Neuronal stem cell (in vitro differentiated cells): ENCODE measurements at regions not wholly inside any gene's neighbourhood (a gene's known extent, or its start where the extent isn't known, plus 50 kb on each side); places are given as distances from the start of the nearest gene placed in this dataset.

Source experiments
- DNase-seq: peaks from one replicate; pipeline ENCODE4 v3.0.0-alpha.2; 2013; ENCODE audit warnings: low spot score
- H2AFZ ChIP-seq: one replicate; pipeline ENCODE4 v1.6.1; 2013; ENCODE audit warnings: mild to moderate bottlenecking, low read length, inconsistent platforms
- H2AK5ac ChIP-seq: 2 replicates; pipeline ENCODE4 v1.6.1; 2013; ENCODE audit warnings: low read depth, mild to moderate bottlenecking, inconsistent platforms, low read length, moderate library complexity, mixed read lengths
- H2BK120ac ChIP-seq: 2 replicates; pipeline ENCODE4 v1.6.1; 2013; ENCODE audit warnings: low read depth, mild to moderate bottlenecking, inconsistent platforms, low read length, moderate library complexity, mixed read lengths
- H2BK12ac ChIP-seq: one replicate; pipeline ENCODE4 v1.6.1; 2013; ENCODE audit warnings: low read length, inconsistent platforms
- H2BK15ac ChIP-seq: 2 replicates; pipeline ENCODE4 v1.6.1; 2013; ENCODE audit warnings: mild to moderate bottlenecking, low read length, inconsistent platforms, mixed read lengths
- H2BK5ac ChIP-seq: one replicate; pipeline ENCODE4 v1.6.1; 2013; ENCODE audit warnings: inconsistent platforms, mild to moderate bottlenecking, low read length, moderate library complexity
- H3K14ac ChIP-seq: one replicate; pipeline ENCODE4 v1.6.1; 2013; ENCODE audit warnings: low read length, inconsistent platforms
- H3K18ac ChIP-seq: 2 replicates; pipeline ENCODE4 v1.6.1; 2013; ENCODE audit warnings: low read length, inconsistent platforms
- H3K23ac ChIP-seq: 2 replicates; pipeline ENCODE4 v1.6.1; 2013; ENCODE audit warnings: low read depth, mild to moderate bottlenecking, mixed read lengths, low read length, inconsistent platforms; ENCODE audit not compliant: poor library complexity
- H3K27ac ChIP-seq: replicated peaks from 3 replicates; pipeline ENCODE4 v1.5.1; 2013; ENCODE audit warnings: low read length, inconsistent platforms
- H3K27me3 ChIP-seq, 3 experiments: 2 replicates each; pipeline ENCODE4 v1.6.1; 2013; ENCODE audit warnings: low read length in 3 of 3, mild to moderate bottlenecking in 2 of 3, inconsistent platforms in 1 of 3, low read depth in 1 of 3, mixed read lengths in 1 of 3, moderate library complexity in 1 of 3; ENCODE audit not compliant: control insufficient read depth in 3 of 3, insufficient read depth in 3 of 3
- H3K36me3 ChIP-seq, 2 donors: replicated peaks in 1 of 2; 2 replicates each; pipeline ENCODE4 v1.6.1; 2013; ENCODE audit warnings: low read length in 2 of 2; ENCODE audit not compliant: control insufficient read depth in 2 of 2, insufficient read depth in 2 of 2
- H3K4ac ChIP-seq: 2 replicates; pipeline ENCODE4 v1.6.1; 2013; ENCODE audit warnings: inconsistent platforms, mild to moderate bottlenecking, low read length, moderate library complexity
- H3K4me1 ChIP-seq, 2 donors: 1 replicate in 1 of 2; 2 replicates in 1 of 2; pipeline ENCODE4 v1.6.1; 2013; ENCODE audit warnings: low read length in 2 of 2, low read depth in 1 of 2; ENCODE audit not compliant: control insufficient read depth in 2 of 2, insufficient read depth in 1 of 2
- H3K4me2 ChIP-seq: one replicate; pipeline ENCODE4 v1.6.1; 2013; ENCODE audit warnings: mild to moderate bottlenecking, low read length, inconsistent platforms; ENCODE audit not compliant: insufficient read depth, poor library complexity, severe bottlenecking
- H3K4me3 ChIP-seq, 2 donors: 2 replicates each; pipeline ENCODE4 v1.5.1; 2013; ENCODE audit warnings: low read length in 2 of 2, mild to moderate bottlenecking in 2 of 2, inconsistent platforms in 1 of 2, moderate library complexity in 1 of 2
- H3K79me1 ChIP-seq: one replicate; pipeline ENCODE4 v1.6.1; 2013; ENCODE audit warnings: low read depth, mild to moderate bottlenecking, inconsistent platforms, low read length, moderate library complexity
- H3K9ac ChIP-seq: one replicate; pipeline ENCODE4 v1.6.1; 2013; ENCODE audit warnings: mild to moderate bottlenecking, low read depth, low read length, inconsistent platforms; ENCODE audit not compliant: poor library complexity
- H3K9me3 ChIP-seq, 2 donors: replicated peaks in 1 of 2; 2 replicates each; pipeline versions ENCODE3 to v1.6.1; 2013; ENCODE audit warnings: low read length in 2 of 2, mild to moderate bottlenecking in 2 of 2, inconsistent platforms in 1 of 2, low read depth in 1 of 2, mixed read lengths in 1 of 2, moderate library complexity in 1 of 2; ENCODE audit not compliant: control insufficient read depth in 2 of 2, insufficient read depth in 1 of 2
- H4K8ac ChIP-seq: one replicate; pipeline ENCODE4 v1.6.1; 2013; ENCODE audit warnings: low read depth, mild to moderate bottlenecking, inconsistent platforms, low read length, moderate library complexity
- H4K91ac ChIP-seq: one replicate; pipeline ENCODE4 v1.6.1; 2013; ENCODE audit warnings: low read length, low read depth, mild to moderate bottlenecking, inconsistent platforms; ENCODE audit not compliant: poor library complexity
- WGBS, 2 donors: extraction: QIAGEN DNeasy Blood & Tissue Kit; methylation state at CpG; one replicate each; pipeline ENCODE4 v1.1.7; 2013; ENCODE audit warnings: missing lambda C conversion rate in 2 of 2, mixed read lengths in 1 of 2; ENCODE audit not compliant: insufficient read length in 2 of 2, insufficient replicate concordance in 1 of 2; ENCODE audit errors: extremely low coverage in 2 of 2; 5-methylcytosine and 5-hydroxymethylcytosine counted together

- Histone ChIP-seq H3K9me3 (no peaks in the 10 kb centered on the region), H2AK5ac (no peak overlapping the region), H3K27ac (no peak overlapping the region), H2BK120ac (no peak overlapping the region), H3K23ac (no peak overlapping the region), H3K4me3 (no peak overlapping the region), H3K14ac (no peak overlapping the region), H2BK5ac (no peak overlapping the region), H4K91ac (no peak overlapping the region), H3K18ac (no peak overlapping the region), H3K4me2 (no peak overlapping the region), H3K4ac (no peak overlapping the region), H4K8ac (no peak overlapping the region), H3K4me1 (peaks cover 16 to 30% of the 10 kb centered on the region in 2 donors), H3K36me3 (no peaks in the 10 kb centered on the region), H3K79me1 (no peaks in the 10 kb centered on the region), H2AFZ (no peak overlapping the region), H2BK12ac (no peak overlapping the region), H2BK15ac (no peak overlapping the region), H3K27me3 (no peaks in the 10 kb centered on the region), H3K9ac (no peak overlapping the region)
- DNase-seq: no peak
- no CpG with 5 or more reads among the region's 8 CpGs for WGBS, 2 donors
These were observed 191.3 kb upstream of the KLF14 start for GRCh38 chr7:130925136-130925794.

- no peak overlapping the region for H3K4me2 ChIP-seq
These were observed 192.1 kb upstream of the KLF14 start for GRCh38 chr7:130926001-130926691.

GRCh38 chr7:130927062-130927461 lies 193.1 kb upstream of the KLF14 start:
- Histone ChIP-seq H2AFZ (no peak overlapping the region), H3K23ac (no peak overlapping the region), H3K4me3 (no peak overlapping the region), H3K27ac (no peak overlapping the region), H3K14ac (no peak overlapping the region), H3K27me3 (no peaks in the 10 kb centered on the region), H4K91ac (no peak overlapping the region), H3K18ac (peak overlapping the region; percentile 34), H2BK120ac (no peak overlapping the region), H4K8ac (no peak overlapping the region), H2BK5ac (no peak overlapping the region), H2BK15ac (no peak overlapping the region), H3K4me1 (peaks cover 8 to 15% of the 10 kb centered on the region in 2 donors), H2BK12ac (no peak overlapping the region), H3K4ac (no peak overlapping the region), H3K36me3 (no peaks in the 10 kb centered on the region), H3K79me1 (no peaks in the 10 kb centered on the region), H3K4me2 (no peak overlapping the region), H2AK5ac (peak overlapping the region; percentile 48), H3K9ac (no peak overlapping the region), H3K9me3 (no peaks in the 10 kb centered on the region)
- DNase-seq: no peak
- WGBS, 2 donors: no CpG with 5 or more reads among the region's 5 CpGs

More at GRCh38 chr7:130926001-130926691, 192.1 kb upstream of the KLF14 start:
- Histone ChIP-seq H3K36me3 (no peaks in the 10 kb centered on the region), H2BK5ac (no peak overlapping the region), H2BK15ac (no peak overlapping the region), H3K79me1 (no peaks in the 10 kb centered on the region), H4K8ac (no peak overlapping the region), H2BK12ac (no peak overlapping the region), H3K9me3 (no peaks in the 10 kb centered on the region), H3K9ac (no peak overlapping the region), H3K23ac (no peak overlapping the region), H3K4me3 (no peak overlapping the region), H3K27me3 (no peaks in the 10 kb centered on the region), H3K4me1 (peaks cover 12 to 24% of the 10 kb centered on the region in 2 donors), H3K27ac (no peak overlapping the region), H3K14ac (no peak overlapping the region), H2AK5ac (no peak overlapping the region), H2BK120ac (no peak overlapping the region), H4K91ac (no peak overlapping the region), H2AFZ (no peak overlapping the region), H3K18ac (no peak overlapping the region), H3K4ac (no peak overlapping the region)
- WGBS, 2 donors: no CpG with 5 or more reads among the region's 16 CpGs
- no peak for DNase-seq

GRCh38 chr7:130927564-130927963 lies 193.6 kb upstream of the KLF14 start:
- WGBS, 2 donors: no CpG with 5 or more reads among the region's 9 CpGs
- Histone ChIP-seq H4K91ac (no peak overlapping the region), H3K23ac (no peak overlapping the region)

More at GRCh38 chr7:130927564-130927963, 193.6 kb upstream of the KLF14 start:
- H3K27me3 ChIP-seq: no peaks in the 10 kb centered on the region
- H3K36me3 ChIP-seq: no peaks in the 10 kb centered on the region
- no peak overlapping the region for H3K18ac ChIP-seq
- no peak overlapping the region for H3K4me2 ChIP-seq
- H2BK5ac ChIP-seq: no peak overlapping the region
- peaks cover 5 to 10% of the 10 kb centered on the region in 2 donors for H3K4me1 ChIP-seq
- H2AFZ ChIP-seq: no peak overlapping the region
- H3K4me3 ChIP-seq: no peak overlapping the region
- no peak overlapping the region for H3K27ac ChIP-seq
- H4K8ac ChIP-seq: no peak overlapping the region
- H2BK12ac ChIP-seq: no peak overlapping the region
- H3K79me1 ChIP-seq: no peaks in the 10 kb centered on the region
- no peak overlapping the region for H2BK15ac ChIP-seq
- H3K9me3 ChIP-seq: no peaks in the 10 kb centered on the region
- H2BK120ac ChIP-seq: no peak overlapping the region
- no peak for DNase-seq
- H3K4ac ChIP-seq: no peak overlapping the region
- no peak overlapping the region for H2AK5ac ChIP-seq
- no peak overlapping the region for H3K9ac ChIP-seq
- no peak overlapping the region for H3K14ac ChIP-seq
